ENCODE measurements at regions not wholly inside any gene's neighbourhood (a gene's known extent, or its start where the extent isn't known, plus 50 kb on each side); places are given as distances from the start of the nearest gene placed in this dataset.
"Not testable (repeated sequence)": the region's sequence is repeated elsewhere in the genome, so short reads cannot be mapped to it uniquely, and the experiment has no call there.

DNA sequence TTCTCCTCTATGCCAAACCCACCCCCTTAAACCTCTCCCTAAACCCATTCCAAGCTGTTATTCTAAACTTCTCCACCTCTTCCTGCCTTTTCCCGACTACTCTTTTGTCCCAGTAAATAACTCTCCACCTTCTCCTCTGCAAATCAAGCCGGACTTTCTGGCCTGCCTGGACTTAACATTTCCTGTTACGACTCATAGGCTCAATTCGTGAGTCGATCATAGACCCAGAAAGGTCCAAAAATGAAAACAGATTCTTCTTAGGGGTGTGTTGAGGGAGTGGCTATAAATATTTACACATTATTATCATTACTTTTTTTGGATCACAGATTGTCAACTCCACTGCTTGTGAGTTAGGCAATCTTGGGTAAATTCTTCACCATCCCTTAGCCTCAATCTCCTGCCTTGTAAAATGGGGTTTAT, 59.0 kb upstream of the HABP2 start:
- no peak for DNase-seq (ENCODE audit: low read depth in 2 of 2)

DNA sequence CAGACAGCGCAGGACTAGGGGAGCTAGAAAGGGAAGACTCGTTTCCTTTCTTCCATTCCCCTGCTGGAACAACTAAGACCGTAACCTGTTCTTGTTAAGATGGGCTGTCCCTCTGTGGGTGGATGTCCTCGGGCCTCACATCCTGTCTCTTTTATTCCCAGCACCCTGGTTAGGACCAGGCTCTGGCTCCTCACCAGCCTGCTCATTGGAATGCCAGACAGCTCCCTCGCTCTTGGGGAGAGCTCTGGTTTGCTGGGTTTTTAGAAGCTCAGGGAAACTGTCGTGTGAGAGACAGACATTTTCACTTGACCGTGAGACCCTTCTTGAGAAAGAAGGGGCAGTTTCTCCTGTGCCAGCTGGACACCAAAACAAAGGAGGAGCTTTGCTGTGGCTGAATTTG, 58.1 kb upstream of the HABP2 start:
- no peak for DNase-seq (ENCODE audit: low read depth in 2 of 2)

GRCh38 chr10:113495553-113495952, 57.3 kb upstream of the HABP2 start:
- no peak for DNase-seq (ENCODE audit: low read depth in 2 of 2)

DNA sequence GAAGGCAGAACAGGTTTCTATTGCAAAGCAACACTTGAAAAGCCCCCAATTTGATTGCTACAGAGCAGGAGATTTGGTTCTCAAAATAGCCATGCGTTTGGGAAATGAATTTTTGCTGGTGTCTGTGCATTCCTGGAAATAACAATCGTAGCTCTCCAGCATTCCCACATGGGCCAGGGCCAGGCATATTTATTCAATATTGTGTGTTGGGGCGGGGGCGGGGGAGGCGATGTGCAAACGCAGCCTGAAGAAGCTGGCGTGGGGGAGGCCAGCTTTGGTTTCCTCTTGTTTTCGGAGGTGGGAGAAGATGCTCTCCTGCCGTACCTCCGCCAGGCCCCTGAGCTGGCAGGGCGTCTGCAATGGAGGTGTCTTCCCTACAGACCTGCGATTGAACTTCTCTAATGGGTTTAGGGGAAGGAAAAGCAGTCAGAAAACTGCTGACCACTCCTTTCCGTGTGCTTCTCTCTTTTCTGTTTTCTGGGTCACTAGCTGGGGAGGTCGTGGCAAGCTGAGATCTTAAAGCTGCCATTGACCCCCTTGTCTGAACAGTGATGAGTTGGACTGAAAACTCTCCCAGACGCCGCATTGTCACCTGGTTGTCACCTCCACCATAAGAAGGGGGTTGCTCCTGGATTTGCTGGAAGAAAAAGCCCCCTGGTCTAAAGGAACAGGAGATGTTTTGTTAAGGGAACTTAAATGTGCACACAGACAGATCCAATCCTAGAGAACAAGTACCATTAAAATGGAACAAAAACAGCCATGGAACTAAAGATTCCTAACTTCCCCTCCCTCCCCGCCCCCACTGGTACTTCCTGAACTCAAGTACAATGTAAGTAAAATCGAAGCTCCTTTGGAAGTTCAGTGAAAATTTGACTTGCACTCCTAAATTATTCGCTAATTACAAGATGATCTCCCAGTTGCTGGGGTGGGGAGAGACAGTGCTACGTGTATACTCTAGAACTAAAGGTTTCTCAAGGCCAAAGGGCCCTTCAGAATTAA, 56.4 kb upstream of the HABP2 start:
- no peak for DNase-seq (ENCODE audit: low read depth in 2 of 2)

DNA sequence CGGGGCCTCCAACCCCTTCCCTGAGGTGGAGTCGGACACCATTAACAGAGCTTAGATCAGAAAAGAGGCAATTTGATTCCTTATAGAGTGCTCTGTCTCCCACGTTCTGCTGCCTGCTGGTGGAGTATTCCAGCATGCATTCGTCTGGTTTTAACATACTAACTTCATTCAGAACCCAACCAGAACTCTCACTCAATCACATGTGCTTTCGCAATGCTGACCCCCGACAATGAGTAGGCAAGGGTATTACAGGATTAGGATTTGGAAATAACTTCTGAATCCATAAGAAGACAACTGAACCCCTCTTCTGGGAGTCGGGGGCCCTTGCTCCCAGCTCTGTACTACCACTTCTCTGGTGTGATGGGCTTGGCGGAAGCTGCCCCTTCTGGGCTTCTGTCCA, 55.7 kb upstream of the HABP2 start:
- DNase-seq (ENCODE audit: low read depth in 2 of 2) = no peak

- no peak for DNase-seq (ENCODE audit: low read depth in 2 of 2)
Measured at GRCh38 chr10:113498997-113499396, 53.9 kb upstream of the HABP2 start.

GRCh38 chr10:113499806-113500205, 53.0 kb upstream of the HABP2 start:
- no peak for DNase-seq (ENCODE audit: low read depth in 2 of 2)

- not testable (repeated sequence) for DNase-seq (ENCODE audit: low read depth in 2 of 2)
Measured at GRCh38 chr10:113501031-113501430, 51.8 kb upstream of the HABP2 start.
